Upper lobe of left lung (tissue), 4 donors: ENCODE measurements at regions not wholly inside any gene's neighbourhood (a gene's known extent, or its start where the extent isn't known, plus 50 kb on each side); places are given as distances from the start of the nearest gene placed in this dataset.

Source experiments
- CTCF ChIP-seq, 6 experiments: fragments of 450-650 bp in 4 of 6; fragments of 200-600 bp in 2 of 6; sonication (generic) in 2 of 6; IDR thresholded peaks; one replicate each; pipeline ENCODE4 v1.5.1; 2016 to 2019; ENCODE audit warnings: antibody characterized with exemption in 6 of 6
- EP300 ChIP-seq, 4 donors: sonication (generic); formaldehyde crosslinking; IDR thresholded peaks; one replicate each; pipeline ENCODE4 v1.5.1; 2017; ENCODE audit warnings: antibody characterized with exemption in 4 of 4, control low read depth in 2 of 4
- POLR2A ChIP-seq, 4 donors: fragments of 450-650 bp; IDR thresholded peaks; one replicate each; pipeline ENCODE4 v1.5.1; 2016 to 2017; ENCODE audit warnings: antibody characterized with exemption in 4 of 4, mild to moderate bottlenecking in 2 of 4
- POLR2AphosphoS5 ChIP-seq, 2 donors: sonication (generic); formaldehyde crosslinking; IDR thresholded peaks; one replicate each; pipeline ENCODE4 v1.5.1; 2017; ENCODE audit warnings: antibody characterized with exemption in 2 of 2

DNA sequence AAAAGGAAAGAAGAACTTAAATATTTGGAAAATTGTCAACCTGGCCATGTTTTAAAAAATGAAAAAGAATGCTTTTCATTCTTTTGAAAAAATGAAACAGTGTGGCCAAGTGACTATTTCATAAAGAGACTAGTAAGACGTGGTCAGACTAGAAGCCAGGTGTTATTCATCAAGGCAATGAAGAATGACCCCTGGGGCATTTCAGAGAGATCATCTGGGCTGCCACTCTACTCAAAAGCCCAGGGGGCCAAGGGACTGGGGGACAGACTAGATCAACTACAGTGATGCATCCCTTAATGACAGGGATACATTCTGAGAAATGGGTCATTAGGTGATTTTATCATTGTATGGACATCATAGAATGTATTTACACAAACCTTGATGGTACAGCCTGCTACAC, 199.4 kb downstream of the STK31 start:
- TF ChIP-seq POLR2A (IDR thresholded peaks at IDR 0.05) = no peak
- TF ChIP-seq CTCF (IDR thresholded peaks at IDR 0.05) = no peak
- TF ChIP-seq EP300 (IDR thresholded peaks at IDR 0.05) = no peak
- TF ChIP-seq POLR2AphosphoS5 (IDR thresholded peaks at IDR 0.05) = no peak
